ENCODE measurements at regions not wholly inside any gene's neighbourhood (a gene's known extent, or its start where the extent isn't known, plus 50 kb on each side); places are given as distances from the start of the nearest gene placed in this dataset.
"Not testable (repeated sequence)": the region's sequence is repeated elsewhere in the genome, so short reads cannot be mapped to it uniquely, and the experiment has no call there.

- no peak for DNase-seq
Measured at GRCh38 chr5:103910011-103910410, 347.4 kb upstream of the NUDT12 start.

DNA sequence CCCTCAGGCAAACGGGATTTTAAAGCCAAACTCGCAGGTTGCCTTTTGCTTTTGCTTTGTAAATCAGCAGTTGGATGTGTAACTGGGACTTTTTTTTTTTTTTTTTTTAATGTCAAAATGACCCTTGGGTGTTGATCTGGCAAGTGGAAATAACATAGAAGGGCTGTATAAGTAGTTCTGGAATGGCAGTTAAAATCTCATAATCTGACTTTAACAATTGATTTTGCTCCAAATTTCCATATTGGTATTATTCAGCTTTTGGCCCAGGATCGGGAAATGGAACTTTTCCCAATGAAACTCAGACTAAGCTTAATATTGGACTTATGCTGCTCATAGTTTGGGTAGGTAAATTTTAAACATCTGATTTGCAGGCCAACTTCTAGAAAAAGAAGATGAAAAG, 346.8 kb upstream of the NUDT12 start:
- DNase-seq = no peak

DNA sequence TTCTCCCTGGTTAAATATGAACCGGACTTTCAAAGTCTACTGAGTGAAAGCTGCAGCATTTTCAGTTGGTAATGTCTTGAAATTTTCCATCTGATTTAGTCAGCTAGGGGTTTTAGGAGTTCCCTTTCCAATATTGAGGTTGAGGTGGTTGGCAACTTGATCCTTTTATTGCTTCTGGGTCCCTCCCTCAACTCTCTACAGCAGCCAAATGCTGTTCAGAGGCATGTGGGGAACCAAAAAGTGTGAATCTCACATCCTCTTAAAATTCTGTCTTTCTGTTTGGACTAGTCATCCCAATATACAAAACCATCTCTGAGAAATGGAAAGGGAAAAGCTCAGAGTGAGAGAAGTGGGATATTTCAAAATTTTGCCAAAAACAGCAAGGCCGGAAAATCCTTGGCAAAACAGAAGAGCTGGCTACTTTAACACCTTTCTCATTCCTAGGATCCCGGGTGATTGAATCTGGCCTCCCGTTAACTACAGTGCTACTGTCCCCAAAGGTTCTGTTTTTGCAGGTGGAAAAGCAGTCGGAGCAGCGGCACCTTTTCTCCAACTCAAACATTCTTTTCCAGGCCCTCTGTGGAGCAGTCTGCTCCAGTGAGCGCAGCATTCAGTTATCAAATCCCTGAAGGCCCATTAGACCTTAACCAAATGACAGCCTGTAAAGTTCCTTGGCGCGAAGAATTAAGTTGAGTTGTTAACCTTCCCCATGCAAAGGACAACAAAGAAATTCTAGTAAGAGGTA, 345.9 kb upstream of the NUDT12 start:
- DNase-seq = no peak

- DNase-seq = no peak
Measured at GRCh38 chr5:103907001-103907400, 344.4 kb upstream of the NUDT12 start.

- DNase-seq = no peak
Measured at GRCh38 chr5:103904651-103905050, 342.1 kb upstream of the NUDT12 start.

DNA sequence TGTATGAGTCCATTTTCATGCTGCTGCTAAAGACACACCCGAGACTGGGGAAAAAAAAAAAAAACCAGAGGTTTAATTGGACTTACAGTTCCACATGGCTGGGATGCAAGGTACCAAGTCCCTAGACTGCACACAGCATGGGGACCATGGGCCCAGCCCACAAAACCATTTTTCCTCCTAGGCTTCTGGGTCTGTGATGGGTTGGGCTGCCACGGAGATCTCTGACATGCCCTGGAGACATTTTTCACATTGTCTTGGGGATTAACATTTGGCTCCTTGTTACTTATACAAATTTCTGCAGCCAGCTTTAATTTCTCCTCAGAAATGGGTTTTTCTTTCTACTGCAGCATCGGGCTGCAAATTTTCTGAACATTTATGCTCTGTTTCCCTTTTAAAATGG, 340.3 kb upstream of the NUDT12 start:
- DNase-seq = no peak

DNA sequence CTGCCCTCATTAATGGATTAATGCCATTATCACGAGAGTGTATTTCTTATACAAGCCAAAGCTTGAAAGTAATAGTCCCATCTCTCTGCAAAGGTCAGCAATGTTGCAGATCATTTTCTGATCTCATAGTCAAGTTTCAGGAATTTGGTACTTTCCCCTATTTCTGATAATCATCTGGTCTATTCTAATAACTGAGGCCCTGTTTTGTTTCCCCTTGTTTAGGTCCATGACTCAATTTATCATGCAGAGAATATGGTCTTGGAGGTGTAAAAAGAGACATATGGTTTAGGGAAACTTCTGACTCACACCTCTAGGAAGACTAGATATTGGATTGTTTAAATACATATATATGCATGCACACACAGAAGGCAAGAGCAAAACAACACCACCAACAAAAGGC, 339.3 kb upstream of the NUDT12 start:
- DNase-seq = no peak

GRCh38 chr5:103896593-103896992, 334.0 kb upstream of the NUDT12 start:
- DNase-seq = no peak

DNA sequence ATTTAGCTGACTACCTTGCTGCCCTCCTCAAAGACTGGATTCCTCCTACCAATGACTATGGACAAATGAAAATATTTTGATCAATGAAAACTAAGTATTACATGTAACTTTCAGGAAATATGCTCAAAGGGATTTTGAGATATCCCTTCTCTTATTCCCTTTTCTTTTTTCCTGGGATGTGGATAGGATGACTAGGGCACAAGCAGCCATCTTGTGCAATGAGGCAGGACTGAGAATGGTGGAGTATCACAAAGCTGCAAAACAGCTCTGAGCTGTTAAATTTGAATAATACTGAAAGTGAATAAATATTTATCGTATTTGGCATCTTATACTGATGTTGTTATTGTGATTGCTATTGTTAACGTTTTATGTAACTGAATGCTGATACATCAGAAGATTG, 333.1 kb upstream of the NUDT12 start:
- DNase-seq = no peak

DNA sequence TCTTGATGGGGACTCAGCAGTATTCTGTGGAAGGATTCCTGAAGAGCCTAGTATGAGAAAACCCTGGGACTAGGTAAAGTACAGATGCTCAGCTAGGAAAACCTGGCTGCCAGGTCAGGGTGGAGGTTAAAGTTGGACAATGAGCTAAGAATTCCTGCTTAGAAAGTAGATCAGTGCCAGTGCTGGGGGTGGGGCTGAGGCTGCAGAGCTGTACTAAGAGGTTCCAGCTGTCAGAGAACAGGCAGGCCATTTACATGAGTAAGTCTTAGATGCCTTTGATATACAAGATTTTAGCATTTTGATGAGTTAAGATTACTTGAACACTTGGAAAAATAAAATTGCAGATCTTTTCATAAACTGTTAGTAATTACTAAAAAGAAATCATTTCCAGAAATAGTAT, 332.3 kb upstream of the NUDT12 start:
- DNase-seq = no peak

GRCh38 chr5:103891151-103891550, 328.6 kb upstream of the NUDT12 start:
- DNase-seq = no peak

DNA sequence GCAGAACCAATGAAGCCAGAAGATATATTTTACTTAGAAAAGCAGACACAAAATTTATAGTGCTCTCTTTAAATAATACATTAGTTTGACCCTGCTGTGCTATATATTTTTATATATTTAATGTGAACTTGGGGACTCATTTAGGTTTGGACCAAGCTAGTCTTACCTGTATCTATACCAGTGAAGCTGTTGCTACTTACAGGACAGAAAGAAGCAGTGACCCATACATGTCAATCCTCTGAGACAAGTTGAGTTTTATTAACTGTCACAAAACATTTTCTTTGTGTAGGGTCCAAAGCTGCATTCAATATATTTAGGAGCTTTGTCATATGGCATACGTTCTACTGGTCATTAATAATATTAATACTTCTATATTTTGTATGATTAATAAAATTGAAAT, 327.7 kb upstream of the NUDT12 start:
- DNase-seq = no peak

DNA sequence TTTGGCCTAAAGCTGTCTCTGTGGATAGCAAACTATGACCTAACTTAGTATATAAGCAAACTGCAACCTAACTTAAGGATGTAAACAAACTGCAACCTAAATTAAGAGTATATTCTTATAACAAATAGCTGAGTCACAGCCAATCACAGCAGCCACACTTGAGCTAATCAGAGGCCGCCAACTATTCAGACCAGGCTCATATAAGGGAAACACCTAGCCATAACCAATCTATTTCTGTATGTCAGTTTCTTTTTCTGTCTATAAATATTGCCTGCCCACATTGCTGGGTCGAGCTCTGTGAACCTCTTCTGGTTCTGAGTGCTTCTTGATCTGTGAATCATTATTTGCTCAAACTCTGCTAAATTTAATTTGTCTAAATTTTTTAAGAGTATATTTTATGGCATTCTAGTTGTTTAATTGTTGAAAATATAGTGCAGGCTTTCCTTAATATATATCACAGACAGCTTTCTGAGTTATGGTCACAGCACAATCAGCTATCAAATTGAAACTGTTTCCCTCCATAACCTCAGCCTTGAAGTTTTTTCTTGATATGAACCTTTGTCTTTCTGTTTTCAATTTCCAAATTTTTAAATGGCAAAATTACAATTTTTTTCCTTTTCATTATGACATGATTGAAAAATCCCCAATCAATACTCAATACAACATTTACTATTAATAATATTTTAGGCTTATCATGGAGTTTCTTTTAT, 327.1 kb upstream of the NUDT12 start:
- DNase-seq = no peak

GRCh38 chr5:103886826-103887225, 324.2 kb upstream of the NUDT12 start:
- no peak for DNase-seq

DNA sequence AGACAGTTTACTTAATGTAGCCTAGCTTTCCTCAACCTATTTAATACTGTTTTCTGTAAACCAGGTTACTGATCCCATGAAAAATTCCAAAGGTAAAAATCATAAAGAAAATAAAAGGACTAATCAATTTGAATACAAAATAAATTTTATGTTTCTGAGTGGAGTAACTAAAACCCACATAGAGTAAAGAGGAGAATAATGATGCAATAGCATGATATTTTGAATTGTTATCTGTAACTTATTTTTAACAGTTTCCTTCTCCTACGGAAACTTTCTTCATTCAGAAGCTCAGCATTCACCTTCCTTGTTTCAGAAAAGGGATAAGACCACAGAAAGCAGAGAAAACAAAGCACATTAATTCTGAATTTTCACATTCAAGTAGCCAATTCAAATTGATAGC, 320.6 kb upstream of the NUDT12 start:
- DNase-seq = no peak

- DNase-seq = no peak
Measured at GRCh38 chr5:103881560-103881959, 319.0 kb upstream of the NUDT12 start.

DNA sequence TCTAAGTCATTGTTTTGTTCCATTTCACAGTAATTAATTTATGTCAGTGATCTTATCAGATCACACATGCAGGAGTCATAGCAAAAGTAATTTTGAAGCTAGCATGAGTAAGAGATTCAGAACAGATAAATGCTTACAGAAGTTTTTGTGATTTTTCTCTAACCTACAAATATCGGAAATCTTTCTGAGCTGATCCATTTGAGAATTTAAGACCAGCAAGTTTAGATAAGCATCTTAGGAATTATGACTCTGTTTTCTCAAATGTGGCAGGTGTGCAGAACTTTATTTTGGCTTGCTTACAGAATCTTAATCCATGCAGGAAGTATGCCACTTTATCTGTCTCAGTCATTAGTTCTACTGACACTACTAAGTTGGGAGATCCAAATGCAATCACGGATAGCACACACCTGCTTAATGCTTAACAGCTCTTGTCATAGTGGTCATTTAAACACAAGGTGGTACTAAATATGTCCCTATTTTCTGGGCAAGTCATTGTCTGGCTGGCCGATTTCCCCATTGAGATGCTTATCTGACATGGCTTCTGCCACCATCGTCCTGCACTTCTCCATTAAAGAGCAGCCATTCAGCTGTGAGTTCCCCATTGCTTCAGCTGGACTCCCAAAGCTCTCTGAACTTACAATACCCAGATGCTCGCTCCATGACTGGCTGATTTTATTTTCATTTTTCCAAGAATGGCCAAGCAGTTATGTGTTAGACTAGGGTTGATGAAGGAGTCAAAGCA, 305.4 kb upstream of the NUDT12 start:
- no peak for DNase-seq

DNA sequence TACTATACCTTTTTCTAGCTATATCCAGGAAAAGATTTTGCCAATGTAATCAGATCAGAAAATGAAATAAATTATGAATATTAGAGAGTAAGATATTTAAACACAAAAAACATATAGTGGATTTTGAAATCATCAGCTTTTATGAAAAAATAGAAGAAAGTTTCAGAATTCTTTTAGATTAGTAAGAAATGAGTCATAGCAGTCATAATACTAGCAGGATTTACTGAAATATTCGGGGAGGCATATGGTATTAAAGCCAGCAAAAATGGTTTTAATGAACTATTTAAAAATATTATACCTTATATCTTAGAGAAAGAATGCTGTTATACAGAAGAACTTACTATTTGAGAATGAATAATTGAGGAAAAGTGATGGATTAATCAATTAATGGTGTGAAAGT, 303.6 kb upstream of the NUDT12 start:
- DNase-seq = no peak

DNA sequence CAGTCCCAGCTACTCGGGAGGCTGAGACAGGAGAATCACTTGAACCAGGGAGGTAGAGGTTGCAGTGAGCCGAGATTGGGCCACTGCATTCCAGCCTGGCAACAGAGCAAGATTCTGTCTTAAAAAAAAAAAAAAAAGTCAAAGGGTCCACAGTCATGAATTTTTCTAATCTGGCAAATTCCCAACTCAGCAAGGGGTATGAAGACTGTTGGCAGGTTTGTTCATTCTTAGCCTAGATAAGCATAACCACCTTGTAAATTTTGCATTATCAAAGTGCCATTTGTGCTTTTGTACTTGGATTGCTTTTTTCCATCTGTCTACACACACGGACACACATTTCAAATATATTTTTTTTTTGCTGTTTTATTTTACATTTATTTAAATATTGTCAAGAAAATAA, 299.8 kb upstream of the NUDT12 start:
- DNase-seq = no peak

DNA sequence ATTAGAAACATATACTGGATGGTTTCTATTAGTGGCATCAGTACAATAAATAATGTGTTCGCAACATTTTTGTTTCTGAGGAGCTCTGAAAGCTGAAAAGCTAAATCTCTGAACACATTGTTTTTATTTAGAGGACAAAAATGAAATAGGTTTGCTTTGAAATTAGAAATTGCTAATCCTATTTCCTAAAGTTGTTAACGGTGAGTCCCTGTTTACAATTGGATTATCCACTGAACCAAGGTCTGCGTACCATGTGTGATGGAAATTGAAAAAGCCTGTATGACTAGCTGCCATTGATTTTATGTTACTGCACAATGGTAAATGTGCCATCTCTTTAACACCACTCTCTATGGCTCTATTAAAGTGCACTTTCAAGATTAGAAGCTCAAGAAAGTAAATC, 297.7 kb upstream of the NUDT12 start:
- no peak for DNase-seq

DNA sequence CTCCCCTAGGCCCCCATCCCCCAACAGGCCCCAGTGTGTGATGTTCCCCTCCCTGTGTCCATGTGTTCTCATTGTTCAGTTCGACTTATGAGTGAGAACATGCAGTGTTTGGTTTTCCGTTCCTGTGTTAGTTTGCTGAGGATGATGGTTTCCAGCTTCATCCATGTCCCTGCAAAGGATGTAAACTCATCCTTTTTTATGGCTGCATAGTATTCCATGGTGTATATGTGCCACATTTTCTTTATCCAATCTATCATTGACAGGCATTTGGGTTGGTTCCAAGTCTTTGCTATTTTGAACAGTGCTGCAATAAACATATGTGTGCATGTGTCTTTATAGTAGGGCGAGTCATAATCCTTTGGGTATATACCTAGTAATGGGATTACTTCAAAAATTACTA, 295.8 kb upstream of the NUDT12 start:
- not testable (repeated sequence) for DNase-seq

- DNase-seq = no peak
Measured at GRCh38 chr5:103851091-103851490, 288.5 kb upstream of the NUDT12 start.

- DNase-seq = peak; percentile 2
Measured at GRCh38 chr5:103849934-103850333, 287.3 kb upstream of the NUDT12 start.

DNA sequence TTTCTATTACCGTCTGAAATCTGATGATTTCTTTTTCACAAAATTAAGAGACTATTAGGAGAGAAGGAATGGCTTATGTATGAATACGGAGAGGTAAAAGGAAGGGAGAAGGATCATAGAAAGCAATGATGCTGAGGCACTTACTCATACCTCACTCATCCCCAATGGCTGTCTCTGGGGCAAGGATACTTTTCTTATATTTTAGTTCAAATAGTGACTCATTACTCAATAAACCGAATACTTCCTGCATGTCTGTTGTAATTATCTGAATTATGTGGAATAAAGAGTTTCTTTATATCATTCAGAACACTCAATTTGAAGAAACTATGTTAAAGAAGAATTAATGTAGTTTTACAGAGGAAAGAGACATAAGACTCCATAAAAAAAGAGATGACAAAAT, 284.5 kb upstream of the NUDT12 start:
- DNase-seq = no peak

Data from activated CD4-positive, alpha-beta T cell treated with anti-CD3 and anti-CD28 coated beads, Interleukin-2, amount 50 U/mL, for 16 hours (primary cell).